Neural cell (in vitro differentiated cells): ENCODE measurements at regions not wholly inside any gene's neighbourhood (a gene's known extent, or its start where the extent isn't known, plus 50 kb on each side); places are given as distances from the start of the nearest gene placed in this dataset.

Experiments
- H2AFZ ChIP-seq: fragments of 200-600, 300-800 bp; sonication (generic), shearing (Covaris generic); 2 replicates; pipeline ENCODE4 v1.6.0; 2014; ENCODE audit warnings: low read depth, mild to moderate bottlenecking, antibody characterized with exemption, low read length, moderate library complexity
- H3F3A ChIP-seq: fragments of 200-600 bp; shearing (Covaris generic); 2 replicates; pipeline ENCODE4 v1.6.1; 2016; ENCODE audit warnings: mild to moderate bottlenecking, moderate library complexity, mixed read lengths, antibody characterized with exemption, low read length; ENCODE audit not compliant: insufficient read depth, poor library complexity, severe bottlenecking
- H3K27ac ChIP-seq: fragments of 200-600, 300-800 bp; sonication (generic), shearing (Covaris generic); 2 replicates; pipeline ENCODE4 v1.5.1; 2014; ENCODE audit warnings: mild to moderate bottlenecking, low read length, moderate library complexity
- H3K27me3 ChIP-seq: fragments of 300-800, 200-600 bp; sonication (generic), shearing (Covaris generic); 2 replicates; pipeline ENCODE4 v1.6.0; 2014; ENCODE audit warnings: mild to moderate bottlenecking, low read depth, low read length, moderate library complexity; ENCODE audit not compliant: insufficient read depth
- H3K36me3 ChIP-seq: fragments of 300-800, 200-600 bp; sonication (generic), shearing (Covaris generic); 2 replicates; pipeline ENCODE4 v1.5.1; 2014; ENCODE audit warnings: mild to moderate bottlenecking, antibody characterized with exemption, low read length, moderate library complexity; ENCODE audit not compliant: insufficient read depth
- H3K4me2 ChIP-seq: fragments of 300-800, 200-600 bp; sonication (generic), shearing (Covaris generic); 2 replicates; pipeline ENCODE4 v1.6.0; 2014; ENCODE audit warnings: mild to moderate bottlenecking, low read length
- H3K4me3 ChIP-seq: fragments of 300-800, 200-600 bp; sonication (generic), shearing (Covaris generic); 2 replicates; pipeline ENCODE4 v1.5.1; 2014; ENCODE audit warnings: mild to moderate bottlenecking, low read length, moderate library complexity
- H3K79me2 ChIP-seq: fragments of 200-600 bp; shearing (Covaris generic); replicated peaks from 2 replicates; pipeline ENCODE4 v1.6.0; 2014; ENCODE audit warnings: mild to moderate bottlenecking, low read length, moderate library complexity; ENCODE audit not compliant: insufficient read depth
- H3K9ac ChIP-seq: fragments of 300-800, 200-600 bp; sonication (generic), shearing (Covaris generic); 2 replicates; pipeline ENCODE4 v1.6.1; 2016; ENCODE audit warnings: mild to moderate bottlenecking, low read length, mixed read lengths
- H3K9me2 ChIP-seq: fragments of 200-600 bp; shearing (Covaris generic); 2 replicates; pipeline ENCODE4 v1.6.1; 2016; ENCODE audit warnings: mild to moderate bottlenecking, low read length, mixed read lengths; ENCODE audit not compliant: insufficient read depth
- H3K9me3 ChIP-seq: fragments of 200-600, 300-800 bp; sonication (generic), shearing (Covaris generic); 2 replicates; pipeline ENCODE4 v1.6.1; 2016; ENCODE audit warnings: mild to moderate bottlenecking, mixed run types, low read length, moderate library complexity, mixed read lengths
- H4K20me1 ChIP-seq: fragments of 200-600 bp; shearing (Covaris generic); 2 replicates; pipeline ENCODE4 v1.6.1; 2016; ENCODE audit warnings: mild to moderate bottlenecking, mixed run types; ENCODE audit not compliant: insufficient read depth
- CTCF ChIP-seq: fragments of 450-650 bp; IDR thresholded peaks from 2 replicates; pipeline ENCODE4 v1.5.1; 2014; ENCODE audit warnings: antibody characterized with exemption, mild to moderate bottlenecking, moderate library complexity; ENCODE audit not compliant: poor library complexity, severe bottlenecking
- EP300 ChIP-seq: fragments of 450-650 bp; conservative IDR thresholded peaks from 2 replicates; pipeline ENCODE4 v1.6.1; 2014; ENCODE audit warnings: antibody characterized with exemption, mild to moderate bottlenecking, moderate library complexity; ENCODE audit not compliant: poor library complexity, severe bottlenecking
- MXI1 ChIP-seq: fragments of 450-650 bp; conservative IDR thresholded peaks from 2 replicates; pipeline ENCODE4 v1.6.1; 2014; ENCODE audit warnings: antibody characterized with exemption, mild to moderate bottlenecking; ENCODE audit not compliant: poor library complexity, severe bottlenecking
- POLR2AphosphoS5 ChIP-seq: IDR thresholded peaks from 2 replicates; pipeline ENCODE4 v1.6.1; 2012
- REST ChIP-seq: IDR thresholded peaks from 2 replicates; pipeline ENCODE4 v1.6.1; 2012; ENCODE audit warnings: borderline replicate concordance
- SMC3 ChIP-seq: fragments of 450-650 bp; conservative IDR thresholded peaks from 2 replicates; pipeline ENCODE4 v1.6.1; 2014; ENCODE audit warnings: antibody characterized with exemption, mild to moderate bottlenecking, moderate library complexity; ENCODE audit not compliant: poor library complexity
- TAF1 ChIP-seq: IDR thresholded peaks from 2 replicates; pipeline ENCODE4 v1.6.1; 2012; ENCODE audit warnings: low read depth

GRCh38 chr10:43852644-43853214, 204.0 kb upstream of the ZNF32 start:
- Histone ChIP-seq H3K4me3 (no peak overlapping the region), H3K27ac (no peak overlapping the region), H3K9me2 (no peaks in the 10 kb centered on the region), H4K20me1 (no peaks in the 10 kb centered on the region), H3K4me2 (no peak overlapping the region), H2AFZ (no peak overlapping the region), H3K27me3 (no peaks in the 10 kb centered on the region), H3K9ac (no peak overlapping the region), H3K79me2 (no peaks in the 10 kb centered on the region), H3F3A (no peaks in the 10 kb centered on the region), H3K9me3 (no peaks in the 10 kb centered on the region), H3K36me3 (no peaks in the 10 kb centered on the region)
- TF ChIP-seq CTCF (no peak), TAF1 (no peak), SMC3 (no peak), MXI1 (no peak), EP300 (no peak), REST (no peak), POLR2AphosphoS5 (no peak)

- H3K27ac ChIP-seq: no peak overlapping the region
- H2AFZ ChIP-seq: no peak overlapping the region
- H3K36me3 ChIP-seq: no peaks in the 10 kb centered on the region
- no peak overlapping the region for H3K4me2 ChIP-seq
- no peaks in the 10 kb centered on the region for H3F3A ChIP-seq
- H3K79me2 ChIP-seq: no peaks in the 10 kb centered on the region
- TF ChIP-seq TAF1: no peak
- TF ChIP-seq POLR2AphosphoS5: no peak
- TF ChIP-seq SMC3: no peak
- no peak for TF ChIP-seq CTCF
- no peaks in the 10 kb centered on the region for H3K27me3 ChIP-seq
- no peak overlapping the region for H3K9ac ChIP-seq
- H3K4me3 ChIP-seq: no peak overlapping the region
- H3K9me3 ChIP-seq: no peaks in the 10 kb centered on the region
- H4K20me1 ChIP-seq: no peaks in the 10 kb centered on the region
- no peaks in the 10 kb centered on the region for H3K9me2 ChIP-seq
Observed at GRCh38 chr10:43852149-43852548, 203.5 kb upstream of the ZNF32 start.
